Medulla oblongata (tissue), 1 donor: ENCODE measurements at regions not wholly inside any gene's neighbourhood (a gene's known extent, or its start where the extent isn't known, plus 50 kb on each side); places are given as distances from the start of the nearest gene placed in this dataset.
"Not testable (repeated sequence)": the region's sequence is repeated elsewhere in the genome, so short reads cannot be mapped to it uniquely, and the experiment has no call there.

ENCODE experiments used
- DNase-seq: peaks from one replicate; pipeline ENCODE4 v3.0.0-alpha.2; 2015; ENCODE audit errors: extremely low spot score

DNA sequence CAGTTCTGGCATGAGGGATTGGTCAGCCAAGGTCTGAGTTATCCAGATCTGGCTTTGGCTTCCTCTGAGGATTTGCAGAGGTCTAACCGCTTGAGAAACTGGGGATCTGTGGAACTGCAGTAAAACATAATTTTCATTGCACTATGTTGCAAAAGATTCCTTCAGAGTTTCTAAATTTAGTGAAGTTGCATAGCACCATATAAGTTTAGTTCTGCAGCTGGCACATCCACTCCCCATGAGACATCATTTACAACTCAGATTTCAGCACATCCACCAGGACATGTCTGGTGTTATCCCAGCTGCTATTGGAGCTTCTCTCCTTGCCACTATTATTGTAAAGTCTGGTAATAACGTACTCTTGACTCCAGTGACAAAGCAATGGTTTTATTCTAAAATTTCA is 181.5 kb downstream of the CWF19L2 start:
- no peak for DNase-seq

GRCh38 chr11:107275632-107276031 is 182.0 kb downstream of the CWF19L2 start:
- no peak for DNase-seq

- DNase-seq = no peak
These were observed 183.5 kb downstream of the CWF19L2 start for GRCh38 chr11:107274138-107274537.

DNA sequence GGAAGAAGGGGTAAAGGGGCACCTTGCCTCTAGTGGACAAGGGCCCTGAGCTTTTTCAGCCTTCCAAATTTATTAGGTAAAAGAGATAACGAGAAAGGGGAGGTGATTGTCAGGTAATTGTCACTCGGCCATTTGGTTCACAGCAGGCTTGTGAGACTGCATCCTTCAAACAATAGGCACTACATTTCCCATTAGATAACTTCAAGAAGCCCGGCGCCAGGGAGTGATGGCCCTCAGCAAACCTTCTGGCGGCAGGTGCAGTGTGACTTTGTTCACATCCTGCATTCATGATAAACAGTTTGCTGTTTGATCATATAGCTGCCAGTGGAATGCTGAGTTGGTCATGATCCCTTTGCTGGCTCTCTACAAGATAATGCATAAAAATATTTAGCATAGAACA is 185.1 kb downstream of the CWF19L2 start:
- DNase-seq = no peak

DNA sequence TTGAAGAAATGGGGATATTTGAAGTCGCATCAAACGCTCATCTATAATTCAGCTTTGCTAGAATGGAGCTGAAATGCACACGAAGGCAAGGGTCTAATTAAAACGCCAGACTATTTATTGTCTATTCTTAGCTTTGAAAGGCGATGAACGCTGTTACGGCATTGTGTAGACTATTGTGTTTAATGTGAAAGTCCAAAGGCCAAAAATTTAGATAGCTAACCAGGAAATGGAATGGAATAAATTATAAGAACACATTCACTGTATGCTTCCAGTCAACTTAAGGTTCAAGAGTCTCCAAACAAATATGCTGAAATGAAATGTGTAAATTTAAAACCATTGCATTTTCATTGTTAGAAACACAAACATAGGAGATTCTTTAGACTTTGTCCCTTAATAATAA is 186.2 kb downstream of the CWF19L2 start:
- no peak for DNase-seq

DNA sequence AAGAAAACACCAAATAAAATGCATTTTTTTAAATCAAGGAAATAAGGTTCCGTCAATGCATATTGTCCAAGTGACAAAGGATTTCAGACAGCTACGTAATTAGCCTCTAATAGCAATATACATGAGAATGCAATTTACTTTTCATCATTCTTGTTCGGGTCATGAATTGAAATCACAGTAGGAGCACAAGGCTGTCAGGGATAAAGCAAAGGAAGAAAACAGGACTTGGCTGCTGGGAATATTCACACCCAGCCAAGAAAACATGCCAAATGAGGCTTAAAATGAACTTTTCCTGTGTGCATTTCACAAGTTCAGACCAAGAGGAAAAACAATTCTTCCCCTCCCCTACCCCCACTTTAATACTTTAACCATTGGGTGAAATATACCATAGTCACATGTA is 188.6 kb downstream of the CWF19L2 start:
- peak; percentile 38 for DNase-seq

DNA sequence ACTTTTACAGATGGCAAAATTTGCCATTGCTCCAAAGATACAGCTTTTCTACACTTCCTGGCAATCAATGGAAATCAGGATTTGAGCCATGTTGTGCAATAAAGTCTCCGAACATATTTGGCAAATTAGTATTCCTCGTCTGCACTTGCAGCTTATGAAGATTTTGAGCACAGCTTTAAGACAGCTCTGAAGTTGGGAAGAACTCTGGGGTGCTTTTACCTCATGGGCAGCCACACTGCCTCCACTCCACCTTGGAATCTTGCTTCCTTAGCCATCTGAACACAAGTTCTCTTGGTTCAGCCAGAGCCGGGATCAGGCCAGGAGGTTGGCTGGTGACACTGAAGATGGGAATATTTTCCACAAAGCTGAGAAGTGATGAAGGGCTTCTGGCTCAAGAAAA is 191.2 kb downstream of the CWF19L2 start:
- DNase-seq = no peak

GRCh38 chr11:107265591-107266121 is 192.0 kb downstream of the CWF19L2 start:
- no peak for DNase-seq

DNA sequence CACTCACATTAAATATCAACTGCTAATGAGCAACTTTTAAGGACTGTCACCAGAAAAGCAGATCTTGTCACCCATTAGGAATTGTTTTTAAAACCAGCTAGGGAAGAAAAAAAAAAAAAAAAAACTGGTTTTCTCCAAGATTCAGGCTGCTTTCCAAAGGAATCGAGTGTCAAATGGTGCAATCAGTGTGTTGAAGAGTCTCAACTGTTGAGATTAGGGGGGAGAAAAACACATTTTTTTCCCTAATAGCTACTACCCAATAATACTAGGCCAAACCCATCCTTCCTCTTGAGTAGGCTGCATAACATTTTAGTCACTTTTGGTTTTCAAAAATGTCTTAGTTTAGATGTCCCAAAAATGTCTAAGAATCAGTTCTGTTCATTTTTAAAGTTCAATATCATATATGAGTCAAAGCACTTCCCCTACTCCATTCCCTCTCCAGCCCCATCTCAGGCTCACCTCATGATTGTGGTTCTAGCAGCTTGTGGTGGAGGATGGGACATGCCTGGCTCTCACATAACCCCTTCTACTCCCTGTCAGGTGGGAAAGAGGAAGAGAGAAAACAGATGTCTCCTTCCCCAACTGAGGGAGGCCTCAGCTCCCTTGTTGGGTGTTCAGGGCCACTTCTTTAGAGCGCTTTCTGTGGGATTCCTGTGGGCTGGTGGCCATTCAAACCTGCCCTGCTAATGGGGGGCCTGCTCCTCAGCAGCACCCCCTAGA is 193.6 kb downstream of the CWF19L2 start:
- DNase-seq = no peak

GRCh38 chr11:107259811-107260221 is 197.8 kb downstream of the CWF19L2 start:
- DNase-seq = peak; percentile 46

DNA sequence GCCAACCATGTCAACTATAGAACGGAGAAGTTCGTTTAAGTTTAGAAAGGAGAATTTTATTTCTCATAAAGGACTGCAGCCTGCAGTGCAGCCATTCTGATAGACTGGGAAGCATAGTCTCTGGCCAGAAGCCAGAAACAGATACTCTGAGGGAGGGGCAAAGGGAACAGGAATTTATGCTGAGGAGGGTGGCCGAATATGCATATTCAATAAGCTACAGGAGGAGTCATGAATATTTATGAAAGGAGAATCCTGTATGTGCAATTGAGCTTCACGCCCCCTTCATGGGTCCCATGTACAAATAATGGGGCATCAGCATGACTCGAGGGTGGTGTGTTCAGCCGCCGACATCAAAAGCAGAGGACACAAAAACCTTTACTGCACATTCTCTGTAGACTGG is 199.9 kb downstream of the CWF19L2 start:
- no peak for DNase-seq

- not testable (repeated sequence) for DNase-seq
These were observed 204.0 kb downstream of the CWF19L2 start for GRCh38 chr11:107253661-107254060.

GRCh38 chr11:107252429-107253161 is 205.0 kb downstream of the CWF19L2 start:
- DNase-seq = no peak

DNA sequence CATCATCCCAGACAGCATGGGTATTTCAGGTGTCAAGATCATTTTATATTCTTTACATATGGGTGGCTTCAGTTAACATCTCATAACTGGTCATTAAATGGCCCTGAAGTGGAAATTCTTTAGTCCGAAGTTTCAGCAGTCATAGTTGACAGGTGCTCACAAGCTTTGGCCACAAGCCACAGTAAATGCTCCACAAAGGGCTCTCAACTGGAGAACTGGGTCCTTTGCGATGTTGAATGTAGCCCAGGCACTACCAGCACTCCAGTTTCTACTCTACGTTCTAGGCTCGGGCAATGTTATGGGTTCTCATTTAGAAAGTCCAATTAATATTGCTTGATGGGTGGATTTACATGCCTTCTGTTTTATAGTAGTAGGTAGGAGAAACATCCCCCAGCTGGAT is 206.3 kb downstream of the CWF19L2 start:
- DNase-seq = no peak

GRCh38 chr11:107250017-107250416 is 207.6 kb downstream of the CWF19L2 start:
- DNase-seq = no peak

DNA sequence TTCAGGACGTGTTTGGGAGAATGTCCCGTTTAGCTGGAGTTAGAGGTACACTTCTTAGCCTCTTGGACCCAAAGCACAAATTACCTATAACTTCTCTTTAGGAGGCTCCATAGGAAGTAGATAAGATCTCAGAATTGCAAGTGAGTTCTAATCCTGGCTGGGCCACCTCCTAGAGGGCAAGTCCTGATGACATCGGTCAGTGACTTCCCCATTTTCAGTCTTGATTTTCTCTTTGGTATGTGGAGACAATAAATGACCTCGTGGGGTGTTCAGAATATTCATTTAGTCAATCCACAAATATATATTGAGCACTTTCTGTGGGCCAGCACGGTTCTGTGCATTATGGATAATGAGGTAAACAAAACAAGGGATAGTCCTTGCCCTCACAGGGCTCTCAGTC is 208.6 kb downstream of the CWF19L2 start:
- no peak for DNase-seq

DNA sequence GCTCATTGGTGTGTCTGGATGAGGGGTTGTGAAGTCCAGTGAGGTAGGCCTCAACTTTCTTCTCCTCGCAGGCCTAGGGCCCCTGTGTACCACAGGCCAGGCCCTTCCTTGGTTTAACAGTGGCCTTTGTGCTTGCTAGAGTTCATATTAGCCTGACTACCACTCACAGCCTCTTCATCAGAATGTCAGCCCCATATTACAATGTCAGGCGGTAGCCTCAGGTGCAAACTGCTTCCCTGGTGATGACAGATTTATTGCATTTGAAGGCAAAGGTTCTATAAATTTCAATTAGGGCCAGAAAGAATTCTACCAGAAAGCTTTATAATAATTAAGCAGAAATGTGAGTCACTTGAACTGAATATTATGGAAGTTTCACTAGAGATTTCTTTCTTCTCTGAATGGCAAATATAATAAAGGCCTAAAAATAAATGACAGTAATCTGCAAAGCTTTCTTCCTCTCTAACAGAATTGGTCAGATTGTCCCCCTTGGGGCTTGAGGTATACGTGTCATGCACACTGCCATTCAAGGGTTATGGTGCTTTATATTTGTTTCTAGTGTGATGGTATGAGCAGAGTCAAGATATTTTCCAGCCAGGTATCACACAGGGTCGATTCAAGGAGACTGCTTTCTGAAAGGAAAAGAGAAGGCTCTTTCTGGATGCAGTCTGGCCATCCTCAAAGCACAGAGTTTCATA is 210.3 kb downstream of the CWF19L2 start:
- no peak for DNase-seq

DNA sequence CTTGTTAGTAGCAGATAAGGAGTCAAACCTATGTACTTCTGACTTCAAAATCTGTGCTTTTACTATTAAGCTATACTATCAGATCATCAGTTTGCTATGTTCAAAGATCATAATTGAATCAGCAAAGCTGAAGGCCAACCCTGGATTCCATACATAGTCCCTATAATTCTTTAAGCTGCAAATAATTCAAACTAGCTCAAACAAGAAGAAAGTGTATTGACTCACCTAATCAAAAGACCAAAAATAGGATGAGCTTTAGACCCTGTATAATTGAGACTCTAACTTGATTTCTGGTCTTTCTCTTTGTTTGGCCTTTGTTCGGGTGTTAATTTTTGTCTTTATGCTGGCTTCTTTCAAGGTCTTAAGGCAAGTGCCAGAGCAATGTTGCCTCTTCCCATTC is 213.7 kb downstream of the CWF19L2 start:
- no peak for DNase-seq

DNA sequence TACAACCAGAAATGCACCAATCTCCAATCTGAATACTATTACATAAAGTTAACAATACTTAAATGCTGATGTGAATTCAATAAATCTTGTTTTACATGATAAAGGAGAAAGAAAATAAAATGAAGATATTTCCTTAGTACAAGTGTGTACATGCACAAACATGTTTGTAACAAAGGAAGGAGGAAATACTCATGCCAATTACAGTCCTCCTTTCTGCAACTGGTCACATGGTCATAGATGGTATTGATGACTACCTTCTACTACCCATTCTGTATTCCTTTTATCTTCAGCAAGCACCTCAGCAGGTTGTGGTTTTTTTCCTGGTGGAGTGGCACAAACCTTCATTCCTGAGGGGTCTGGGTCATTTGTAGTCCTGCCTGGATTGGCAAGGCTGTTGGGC is 214.2 kb upstream of the GUCY1A2 start:
- no peak for DNase-seq

GRCh38 chr11:107224836-107225235 is 206.6 kb upstream of the GUCY1A2 start:
- no peak for DNase-seq

DNA sequence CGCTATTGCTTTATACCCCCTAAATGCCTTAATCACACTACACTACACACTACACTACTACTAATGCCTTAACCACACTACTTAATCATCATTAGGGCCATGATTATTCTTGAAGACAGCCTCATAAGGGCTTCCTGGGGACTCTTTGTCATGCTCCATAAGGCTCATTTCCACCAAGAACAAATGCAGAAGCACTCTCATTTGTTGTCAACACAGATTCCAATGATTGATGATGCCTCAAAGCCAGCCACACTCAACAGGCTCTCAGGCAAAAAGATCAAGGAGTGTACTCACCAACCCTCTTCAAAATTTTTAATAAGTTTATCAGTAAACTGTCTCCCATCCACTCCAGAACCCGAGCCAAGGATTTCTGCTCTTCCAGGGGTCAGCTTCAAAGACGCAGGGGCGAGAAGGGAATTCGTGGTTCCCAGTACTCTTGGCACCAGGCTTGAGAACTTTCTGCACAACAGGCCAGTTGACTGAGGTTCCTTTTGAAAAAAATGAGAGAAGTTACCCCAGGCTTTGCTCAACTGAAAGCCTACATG is 204.7 kb upstream of the GUCY1A2 start:
- DNase-seq = no peak

DNA sequence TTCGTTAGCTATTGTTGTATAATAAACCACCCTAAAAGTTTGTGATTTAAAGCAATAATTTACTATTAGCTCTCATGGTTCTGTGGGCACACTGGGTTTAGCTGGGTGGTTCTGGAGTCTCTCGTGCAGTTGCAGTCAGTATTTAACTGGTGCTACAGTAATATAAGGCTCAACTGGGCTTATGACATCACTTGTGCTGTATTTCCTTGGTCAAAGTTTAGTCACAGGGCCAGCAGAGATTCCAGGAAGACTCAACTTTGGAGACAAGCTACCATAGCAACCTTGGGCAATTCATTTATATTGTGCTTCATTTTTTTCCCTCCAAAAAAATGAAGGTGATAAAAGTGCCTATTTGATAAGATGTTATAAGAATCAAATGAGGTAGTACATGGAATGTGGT is 204.2 kb upstream of the GUCY1A2 start:
- no peak for DNase-seq
